BJ (cell line): ENCODE measurements at regions not wholly inside any gene's neighbourhood (a gene's known extent, or its start where the extent isn't known, plus 50 kb on each side); places are given as distances from the start of the nearest gene placed in this dataset.

Experiments
- CTCF ChIA-PET: fragments of 350-600 bp; formaldehyde crosslinking; extraction: SDS; loops from one replicate; lab custom pipeline; 2021; ENCODE audit warnings: antibody characterized with exemption, inconsistent platforms; lab: Yijun Ruan, JAX
- POLR2A ChIA-PET: fragments of 300-600 bp; sonication (Branson Sonifier 250); formaldehyde crosslinking; extraction: SDS; loops from one replicate; lab custom pipeline; 2021; ENCODE audit warnings: antibody characterized with exemption; lab: Charles Lee
- DNase-seq: peaks from one replicate; pipeline ENCODE4 v3.0.0-alpha.2; 2011; ENCODE audit warnings: low read depth
- H3K27me3 ChIP-seq: 2 replicates; pipeline ENCODE4 v1.6.0; 2011; ENCODE audit warnings: low read length; ENCODE audit not compliant: control insufficient read depth, insufficient read depth
- H3K36me3 ChIP-seq: 2 replicates; pipeline ENCODE4 v1.5.1; 2011; ENCODE audit warnings: low read length; ENCODE audit not compliant: control insufficient read depth, insufficient read depth
- H3K4me3 ChIP-seq: 2 replicates; pipeline ENCODE4 v1.5.1; 2011; ENCODE audit warnings: low read depth, mild to moderate bottlenecking, control low read depth, low read length
- CTCF ChIP-seq: IDR thresholded peaks from 2 replicates; pipeline ENCODE4 v1.5.1; 2011; ENCODE audit warnings: low read depth, mild to moderate bottlenecking, control low read depth, inconsistent platforms, low read length, moderate library complexity; ENCODE audit not compliant: insufficient read depth

- ChIA-PET CTCF (interaction anchor here (1.1 to 4.3 kb wide), 2 partner anchors 10 to 197 kb away, joined by 3 to 17 read pairs; no protein-coding TSS in a partner anchor), POLR2A (interaction anchor here (0.5 kb wide), 1 partner anchor 180 kb away, joined by 8 read pairs; no protein-coding TSS in a partner anchor)
- no peak overlapping the region for H3K4me3 ChIP-seq
- H3K36me3 ChIP-seq: no peaks in the 10 kb centered on the region
- peaks cover 14% of the 10 kb centered on the region for H3K27me3 ChIP-seq
- no peak for TF ChIP-seq CTCF
- no peak for DNase-seq
Measured at GRCh38 chr11:13160346-13160745, 117.2 kb upstream of the BMAL1 start.

- POLR2A ChIA-PET: no interaction called here
- CTCF ChIA-PET: interaction anchor here (0.8 to 4.3 kb wide), 3 partner anchors 10 to 830 kb away, joined by 3 to 17 read pairs (median 3); no protein-coding TSS in a partner anchor
- Histone ChIP-seq H3K36me3 (no peaks in the 10 kb centered on the region), H3K27me3 (peaks cover 14% of the 10 kb centered on the region), H3K4me3 (no peak overlapping the region)
- TF ChIP-seq CTCF: no peak
- DNase-seq: no peak
Measured at GRCh38 chr11:13160806-13161205, 116.8 kb upstream of the BMAL1 start.

- Histone ChIP-seq H3K4me3 (no peak overlapping the region), H3K27me3 (peaks cover 14% of the 10 kb centered on the region), H3K36me3 (no peaks in the 10 kb centered on the region)
- CTCF ChIA-PET: interaction anchor here (2.3 to 4.3 kb wide), 2 partner anchors 10 to 200 kb away, joined by 8 to 17 read pairs; no protein-coding TSS in a partner anchor
- no peak for DNase-seq
- POLR2A ChIA-PET: no interaction called here
- no peak for TF ChIP-seq CTCF
Measured at GRCh38 chr11:13163158-13163557, 114.4 kb upstream of the BMAL1 start.

- ChIA-PET CTCF (interaction anchor here (0.8 to 1.6 kb wide), 2 partner anchors 17 to 202 kb away, joined by 4 read pairs; no protein-coding TSS in a partner anchor), POLR2A (no interaction called here)
- Histone ChIP-seq H3K27me3 (peaks cover 4% of the 10 kb centered on the region), H3K36me3 (no peaks in the 10 kb centered on the region), H3K4me3 (no peak overlapping the region)
- no peak for DNase-seq
- no peak for TF ChIP-seq CTCF
Measured at GRCh38 chr11:13166036-13166435, 111.6 kb upstream of the BMAL1 start.

GRCh38 chr11:13168271-13168670, 109.3 kb upstream of the BMAL1 start:
- no peaks in the 10 kb centered on the region for H3K27me3 ChIP-seq
- ChIA-PET CTCF (interaction anchor here (1.0 to 1.6 kb wide), 3 partner anchors 176 to 216 kb away, joined by 3 to 6 read pairs (median 4); no protein-coding TSS in a partner anchor), POLR2A (interaction anchor here (0.6 kb wide), 1 partner anchor 881 kb away, joined by 3 read pairs; no protein-coding TSS in a partner anchor)
- DNase-seq: no peak
- no peak for TF ChIP-seq CTCF
- H3K36me3 ChIP-seq: no peaks in the 10 kb centered on the region
- no peak overlapping the region for H3K4me3 ChIP-seq
